G401.6 (cell line): ENCODE measurements at regions not wholly inside any gene's neighbourhood (a gene's known extent, or its start where the extent isn't known, plus 50 kb on each side); places are given as distances from the start of the nearest gene placed in this dataset.
A peak's percentile ranks its signal among the peaks of the same experiment; 100 is the strongest.
"Not testable (repeated sequence)": the region's sequence is repeated elsewhere in the genome, so short reads cannot be mapped to it uniquely, and the experiment has no call there.

Experiments
- FAIRE-seq: peaks from 2 replicates; lab custom pipeline; 2012; peaks lifted over from hg19 to GRCh38; lab: Jason Lieb, UNC

DNA sequence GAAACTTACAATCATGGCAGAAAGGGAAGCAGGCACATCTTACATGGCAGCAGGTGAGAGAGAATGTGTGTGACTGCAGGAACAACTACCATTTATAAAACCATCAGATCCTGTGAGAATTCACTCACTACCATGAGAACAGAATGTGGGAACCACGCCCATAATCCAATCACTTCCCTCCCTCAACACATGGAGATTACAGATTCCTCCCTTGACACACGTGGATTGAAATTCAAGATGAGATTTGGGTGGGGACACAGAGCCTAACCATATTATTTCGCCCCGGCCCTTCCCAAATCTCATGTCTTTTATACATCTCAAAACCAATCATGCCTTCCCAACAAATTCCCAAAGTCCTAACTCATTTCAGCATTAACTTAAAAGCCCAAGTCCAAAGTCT is 203.6 kb downstream of the C12orf75 start:
- FAIRE-seq = no peak

DNA sequence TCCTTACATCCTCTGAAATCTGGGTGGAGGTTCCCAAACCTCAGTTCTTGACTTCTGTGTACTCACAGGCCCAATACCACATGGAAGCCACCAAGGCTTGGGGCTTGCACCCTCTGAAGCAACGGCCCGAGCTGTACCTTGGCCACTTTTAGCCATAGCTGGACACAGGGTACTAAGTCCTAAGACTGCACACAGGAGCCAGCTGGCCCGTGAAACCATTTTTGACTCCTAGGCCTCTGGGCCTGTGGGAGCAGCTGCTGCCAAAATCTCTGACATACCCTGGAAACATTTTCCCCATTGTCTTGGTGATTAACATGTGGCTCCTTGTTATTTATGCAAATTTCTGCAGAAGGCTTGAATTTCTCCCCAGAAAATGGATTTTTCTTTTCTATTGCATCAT is 204.5 kb downstream of the C12orf75 start:
- FAIRE-seq = not testable (repeated sequence)

DNA sequence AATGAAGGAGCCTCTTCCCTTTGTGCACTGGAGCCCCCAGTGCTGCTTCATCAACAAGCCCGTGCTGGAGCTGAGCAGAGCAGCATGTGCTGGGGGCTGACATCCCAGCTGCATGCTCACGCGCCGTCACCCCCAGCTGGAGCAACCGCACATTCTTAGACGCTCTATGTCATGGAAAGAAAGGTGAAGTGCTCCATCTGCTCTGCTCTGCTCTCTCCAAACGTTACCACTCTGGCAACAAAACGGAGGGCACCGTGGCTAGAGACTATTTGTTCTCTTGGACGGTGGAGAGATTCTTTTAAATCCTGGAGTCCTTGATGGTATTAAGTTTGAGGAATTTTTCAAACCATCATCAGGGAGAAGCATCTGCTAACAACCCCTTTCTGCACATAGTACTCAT is 208.4 kb downstream of the C12orf75 start:
- no peak for FAIRE-seq

DNA sequence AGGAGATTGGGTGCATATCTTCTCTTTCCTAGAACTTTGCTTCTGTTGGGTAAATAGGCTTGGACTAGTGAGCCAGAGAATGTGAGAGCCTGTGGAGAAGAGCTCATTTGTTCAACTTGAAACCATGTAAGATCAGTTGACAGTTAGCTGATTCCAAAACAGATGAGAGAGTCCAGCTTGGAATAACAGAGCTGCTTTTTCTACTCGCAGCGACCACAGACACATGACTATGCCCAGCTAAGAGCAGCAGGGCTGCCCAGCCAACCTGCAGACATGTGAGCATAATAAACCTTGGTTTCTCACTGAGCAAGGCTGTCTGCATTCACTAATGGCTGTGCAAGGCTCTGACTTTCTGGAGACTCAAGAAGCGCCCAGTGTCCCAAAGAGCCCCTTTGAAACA is 209.2 kb downstream of the C12orf75 start:
- FAIRE-seq = no peak

DNA sequence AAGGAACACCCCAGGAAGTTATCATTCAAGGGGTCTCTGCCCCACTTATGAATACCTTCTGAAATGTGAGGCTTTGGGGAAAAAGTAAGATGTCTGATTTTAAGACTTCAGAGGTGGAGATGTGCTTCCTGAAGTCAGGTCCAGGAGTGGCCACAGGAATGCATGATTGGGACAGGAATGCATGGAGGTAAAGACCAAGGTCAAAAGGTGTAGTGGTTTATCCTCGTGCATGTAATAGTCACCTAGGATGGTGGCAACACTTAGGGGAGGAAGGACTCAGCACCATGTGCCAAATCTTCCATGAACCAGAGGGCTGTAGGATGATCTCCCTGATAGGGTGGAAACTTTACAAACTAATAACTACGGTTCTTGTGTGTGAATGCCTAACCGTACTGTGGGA is 217.3 kb downstream of the C12orf75 start:
- FAIRE-seq = no peak

DNA sequence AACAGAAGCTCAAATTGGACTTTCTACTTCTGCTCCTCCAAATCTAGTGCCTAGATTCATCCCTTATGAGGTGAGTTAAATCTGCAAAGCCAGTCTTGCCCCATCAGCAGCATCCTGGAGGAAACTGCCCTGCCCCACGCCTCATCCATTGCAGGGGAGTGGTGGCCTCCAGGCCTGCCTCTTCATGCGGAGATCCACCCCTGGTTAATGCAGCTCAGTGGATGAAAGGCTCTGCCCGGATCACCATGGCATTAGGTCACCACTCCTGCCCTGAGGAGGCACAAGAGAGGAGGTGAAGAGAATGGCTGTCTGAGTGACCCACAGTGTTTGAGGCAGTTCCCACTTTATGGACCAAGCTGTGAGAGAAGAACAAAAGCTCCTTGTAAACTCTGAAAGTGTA is 218.1 kb downstream of the C12orf75 start:
- FAIRE-seq = no peak

DNA sequence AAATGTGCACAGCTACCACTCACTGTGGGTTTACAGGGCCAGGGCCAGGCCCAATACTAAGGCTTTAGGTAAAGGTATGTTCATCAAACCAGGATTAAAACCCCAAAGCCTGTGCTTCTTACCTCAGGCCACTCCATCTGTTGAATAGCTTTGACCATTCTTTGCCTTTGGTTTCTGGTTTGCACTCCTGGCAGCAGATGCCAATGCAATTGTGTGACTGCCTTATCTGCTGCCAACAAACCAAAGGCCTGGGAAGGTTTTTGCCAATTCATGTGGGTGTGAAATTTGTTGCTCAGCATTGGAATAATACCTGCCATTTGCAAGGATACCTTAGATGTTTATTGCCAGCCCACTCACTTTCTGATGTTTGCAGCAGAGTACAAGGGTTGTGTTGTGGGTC is 221.6 kb downstream of the C12orf75 start:
- no peak for FAIRE-seq

DNA sequence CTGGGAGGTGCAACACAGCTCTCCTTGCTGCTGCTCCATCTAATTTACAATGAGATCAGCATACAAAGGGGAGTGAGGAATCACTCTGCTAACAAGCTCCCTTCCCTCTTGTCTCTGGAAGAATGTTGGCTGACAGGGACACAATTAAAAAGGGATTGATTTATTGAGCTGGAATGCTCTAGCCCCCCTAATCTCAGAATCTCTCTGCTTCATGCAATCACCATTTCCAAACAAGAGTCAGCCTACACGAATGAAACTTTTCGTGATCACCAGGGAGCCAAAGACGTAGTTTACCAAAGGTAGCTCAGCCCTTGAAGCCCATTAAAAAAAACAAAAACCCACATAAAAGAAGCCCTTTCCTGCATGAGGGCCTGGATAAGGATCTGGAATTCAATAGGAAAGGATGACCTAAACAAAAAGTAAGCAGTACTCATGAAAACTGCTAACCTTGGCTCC is 223.8 kb downstream of the C12orf75 start:
- peak; percentile 100 for FAIRE-seq

DNA sequence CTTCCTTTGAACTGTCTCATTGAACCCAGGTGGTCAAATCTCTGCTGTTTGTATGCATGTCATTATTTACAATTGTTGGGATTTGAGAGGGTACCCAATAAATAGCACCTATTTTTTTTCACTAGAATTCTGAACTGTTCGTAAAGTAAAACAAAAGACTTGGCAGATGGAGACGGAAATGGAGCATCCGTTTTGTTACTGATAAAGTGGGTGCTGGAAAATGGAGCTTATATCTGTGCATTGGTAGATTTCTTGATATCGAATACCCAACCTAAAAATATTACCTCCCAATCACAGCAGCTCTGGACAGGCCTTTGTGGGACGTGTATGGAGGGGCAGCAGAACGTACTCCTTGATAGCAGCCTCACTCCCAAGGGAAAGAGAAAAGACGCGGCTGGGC is 224.4 kb downstream of the C12orf75 start:
- no peak for FAIRE-seq

DNA sequence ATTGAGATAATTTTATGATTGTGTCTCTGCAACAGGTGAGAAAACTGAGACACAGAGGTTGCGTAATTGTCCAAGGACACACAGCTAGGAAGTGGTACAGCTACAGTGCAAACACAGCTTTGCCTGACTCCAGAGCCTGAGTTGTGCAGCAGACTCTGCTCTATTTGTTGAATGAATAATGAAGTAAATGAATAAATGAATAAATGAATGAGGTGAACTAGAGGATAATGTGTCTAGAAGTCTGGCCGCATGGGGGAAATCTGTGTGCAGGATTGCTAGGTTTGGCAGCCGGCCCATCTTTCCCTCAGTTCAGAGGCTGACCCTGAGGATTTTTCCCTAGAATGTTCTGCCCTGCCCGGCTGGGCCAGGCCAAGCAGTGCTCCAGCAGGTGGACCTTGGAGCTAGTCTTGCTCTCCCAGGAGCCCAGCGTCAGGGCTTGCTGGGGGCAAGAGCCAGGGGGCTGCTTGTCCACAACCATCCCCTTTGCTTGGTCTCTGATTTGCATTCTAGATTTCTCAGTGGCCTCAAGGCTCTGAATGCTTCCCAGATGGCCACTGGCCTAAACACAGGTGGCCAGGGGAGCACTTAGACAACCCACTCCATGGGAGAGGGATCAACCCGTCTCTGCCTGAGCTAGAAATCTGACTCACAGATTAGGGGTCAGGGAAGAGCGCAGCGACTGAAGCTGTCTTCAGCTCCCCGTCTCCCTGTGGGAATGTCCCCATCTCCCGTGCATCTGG is 225.2 kb downstream of the C12orf75 start:
- FAIRE-seq = peak; percentile 82

DNA sequence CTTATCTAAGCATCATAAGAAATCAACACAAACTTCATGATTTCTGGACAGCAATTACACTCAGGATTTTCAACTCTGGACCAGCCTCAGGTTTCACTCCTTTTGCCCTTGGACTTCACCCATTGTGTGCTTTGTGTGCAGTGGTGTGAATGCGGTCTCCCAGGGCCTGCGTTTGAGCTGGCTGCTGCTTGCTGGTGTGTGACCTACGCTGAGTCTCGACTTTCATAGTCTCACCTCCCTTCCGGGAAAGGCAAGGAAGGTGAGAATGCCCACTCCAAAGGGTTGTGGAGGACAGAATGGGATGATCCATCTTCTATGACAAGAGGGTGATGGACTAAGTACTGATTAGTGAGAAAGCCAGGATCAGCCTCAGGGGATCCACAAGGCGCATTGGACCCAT is 228.8 kb downstream of the C12orf75 start:
- FAIRE-seq = no peak

DNA sequence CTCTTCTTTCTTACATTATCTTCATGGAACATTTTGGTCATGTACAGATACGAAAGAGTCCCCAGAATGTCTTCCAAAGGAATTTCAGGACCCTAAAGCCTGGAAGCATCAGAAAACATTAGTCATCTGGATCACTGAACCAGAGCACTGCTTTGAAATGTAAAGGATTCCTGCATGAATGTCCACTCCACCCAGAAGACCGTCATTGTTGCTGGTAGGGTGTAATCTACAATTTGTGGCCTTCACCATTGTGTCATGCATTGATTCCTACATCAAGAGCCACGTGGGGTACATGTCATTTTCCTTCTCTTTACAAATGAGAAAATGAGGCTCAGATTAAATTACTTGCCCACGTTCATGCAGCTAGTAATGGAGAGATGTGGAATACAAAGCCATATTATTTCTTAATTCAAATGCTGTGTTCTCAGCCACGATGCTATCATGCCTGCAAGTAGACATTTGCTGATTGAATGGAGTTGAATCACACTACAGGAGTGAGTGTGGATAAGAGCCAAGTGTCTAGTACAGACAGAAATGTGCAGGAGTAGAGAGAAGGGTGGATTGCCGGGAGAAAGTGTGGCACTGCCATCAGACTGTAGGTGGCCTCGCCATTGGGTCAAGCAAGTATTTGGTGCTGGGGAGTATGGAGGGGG is 231.2 kb downstream of the C12orf75 start:
- FAIRE-seq = no peak

DNA sequence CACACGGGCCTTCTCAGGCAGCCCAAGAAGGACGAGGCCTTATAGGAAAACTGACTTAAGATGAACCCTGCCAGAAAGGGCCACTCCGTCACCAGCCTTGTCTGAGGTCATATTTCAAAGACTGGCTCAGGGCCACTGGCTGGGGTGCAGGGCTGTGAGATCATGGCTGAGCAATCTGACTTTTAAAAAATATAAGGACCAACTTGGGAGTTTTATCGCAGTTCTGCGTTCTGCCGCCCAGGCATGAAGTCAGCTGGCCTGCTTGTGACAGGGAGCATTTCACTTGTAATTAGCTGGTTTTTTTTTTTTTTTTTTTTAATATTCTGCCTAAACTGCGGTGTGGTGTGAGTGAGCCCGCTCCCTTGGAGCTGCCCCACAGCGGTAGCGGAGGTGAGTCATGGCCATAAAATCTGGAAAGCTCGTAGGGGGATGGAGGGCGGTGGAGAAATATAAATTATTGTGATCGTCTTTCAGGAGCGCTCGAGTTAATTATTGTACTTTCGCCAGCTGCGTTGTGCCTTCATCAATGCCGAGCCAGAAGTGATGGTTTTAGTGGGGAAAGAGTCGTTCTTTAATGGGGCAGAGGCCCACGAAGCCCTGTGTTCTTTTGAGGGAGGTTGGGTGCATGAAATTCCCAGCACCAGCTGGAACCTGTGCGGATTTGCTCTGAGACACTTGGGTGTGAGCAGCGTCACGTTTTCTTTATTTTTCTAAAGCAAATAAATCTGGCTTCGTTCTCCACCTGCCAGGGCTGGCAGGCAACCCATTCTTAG is 231.9 kb downstream of the C12orf75 start:
- FAIRE-seq = peak; percentile 100

DNA sequence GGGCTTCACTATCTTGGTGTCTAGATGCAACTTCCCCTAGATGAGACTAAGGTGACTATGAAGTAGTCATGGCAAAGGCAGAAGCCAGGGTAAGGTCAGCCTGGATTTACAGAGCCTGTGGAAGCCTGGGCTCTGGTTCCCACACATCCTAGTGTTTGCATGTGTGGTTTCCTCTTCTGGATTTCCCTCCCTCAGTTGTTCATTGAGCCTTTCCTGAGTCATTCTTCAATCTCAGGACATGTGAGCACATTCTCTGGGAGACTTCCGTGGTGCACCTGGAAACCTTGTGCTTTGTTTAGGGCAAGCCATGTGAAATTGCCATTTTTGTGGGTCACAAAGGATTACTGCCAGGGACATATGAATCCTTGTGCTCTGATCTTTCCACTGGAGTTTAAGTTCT is 236.6 kb downstream of the C12orf75 start:
- no peak for FAIRE-seq

DNA sequence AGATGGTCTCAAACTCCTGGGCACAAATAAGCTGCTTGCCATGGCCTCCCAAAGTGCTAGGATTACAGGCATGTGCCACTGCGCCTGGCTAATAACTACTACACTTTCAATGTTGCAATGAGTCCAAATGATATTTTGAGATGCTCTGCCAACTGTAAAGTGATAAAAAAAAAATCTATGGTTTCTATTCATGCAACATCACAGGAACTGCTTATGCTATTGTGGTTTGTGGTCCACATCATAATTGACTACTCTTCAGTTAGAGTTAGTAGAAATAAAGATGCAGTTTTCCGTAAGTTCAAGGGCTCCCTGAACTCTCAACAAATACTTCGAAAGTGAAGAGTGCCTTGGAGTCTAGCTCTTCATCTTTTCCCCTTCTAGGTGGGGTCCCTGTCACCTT is 239.4 kb downstream of the C12orf75 start:
- FAIRE-seq = no peak

DNA sequence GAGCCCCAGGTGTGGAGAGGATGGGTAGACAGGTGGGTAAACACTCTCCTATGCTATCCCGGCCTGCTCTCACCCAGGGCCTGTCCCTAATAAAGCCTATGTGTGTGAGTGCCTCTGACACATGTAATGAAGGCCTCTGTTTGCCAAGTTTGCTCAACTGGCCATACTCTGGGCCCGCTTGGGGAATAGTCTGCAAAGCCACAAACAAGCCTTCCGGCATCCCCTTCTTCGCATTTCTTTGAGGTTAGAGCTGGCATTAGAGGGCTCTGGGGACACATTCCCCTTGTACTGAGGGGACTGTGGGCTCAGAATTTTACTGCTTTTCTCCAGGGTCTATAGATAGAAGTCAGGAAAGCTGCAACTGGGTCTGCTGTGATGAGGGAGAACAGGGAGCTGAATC is 240.5 kb downstream of the C12orf75 start:
- FAIRE-seq = no peak

DNA sequence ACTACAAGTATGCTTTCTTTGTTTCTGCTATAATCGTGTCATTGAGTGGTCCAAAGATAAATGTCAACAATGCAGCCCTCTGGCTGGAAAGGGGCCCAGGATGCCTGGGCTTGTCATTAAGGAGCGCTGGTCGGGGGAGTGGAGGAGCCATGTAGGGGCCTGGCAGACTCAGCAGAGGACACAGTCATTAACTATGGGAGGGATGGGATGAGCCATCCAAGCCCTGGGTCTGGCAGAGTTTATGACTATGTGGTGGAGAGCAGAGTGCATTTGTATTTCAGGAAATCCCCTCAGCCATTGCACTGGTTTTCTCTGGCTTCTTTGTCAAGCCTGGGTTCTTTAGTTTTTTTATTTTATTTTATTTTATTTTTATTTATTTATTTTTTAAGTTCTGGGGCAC is 243.1 kb downstream of the C12orf75 start:
- no peak for FAIRE-seq

DNA sequence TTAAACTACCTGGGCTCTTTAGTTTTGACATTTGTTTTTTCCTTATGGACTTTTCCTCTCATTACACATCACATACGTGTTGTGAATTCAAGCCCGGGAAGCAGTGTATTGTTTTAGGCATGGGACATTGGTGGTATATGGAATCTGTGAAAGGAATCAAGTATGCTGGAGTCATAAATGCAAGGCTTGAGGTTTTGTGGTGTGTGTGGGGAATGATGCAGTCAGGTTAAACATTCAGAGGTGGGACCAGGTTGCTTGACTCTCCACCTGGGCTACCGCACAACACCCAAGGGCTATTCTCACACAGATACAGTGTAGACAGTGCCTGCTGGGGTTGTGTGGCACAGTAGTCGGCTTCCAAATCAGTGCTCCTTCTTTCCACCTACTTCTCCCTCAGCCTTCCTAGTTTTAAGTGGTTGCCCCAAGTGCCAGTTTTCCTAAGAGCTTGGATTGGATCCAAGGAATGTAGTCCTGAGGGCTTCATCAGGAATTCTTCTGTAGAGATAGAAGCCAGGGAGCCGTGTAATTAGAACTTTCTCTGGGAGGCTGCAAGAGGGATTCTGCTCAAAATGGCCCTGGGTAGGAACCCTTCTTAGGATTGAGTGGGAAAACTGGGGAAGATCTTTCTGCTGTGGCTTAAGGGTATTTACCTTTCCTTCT is 243.7 kb downstream of the C12orf75 start:
- no peak for FAIRE-seq

DNA sequence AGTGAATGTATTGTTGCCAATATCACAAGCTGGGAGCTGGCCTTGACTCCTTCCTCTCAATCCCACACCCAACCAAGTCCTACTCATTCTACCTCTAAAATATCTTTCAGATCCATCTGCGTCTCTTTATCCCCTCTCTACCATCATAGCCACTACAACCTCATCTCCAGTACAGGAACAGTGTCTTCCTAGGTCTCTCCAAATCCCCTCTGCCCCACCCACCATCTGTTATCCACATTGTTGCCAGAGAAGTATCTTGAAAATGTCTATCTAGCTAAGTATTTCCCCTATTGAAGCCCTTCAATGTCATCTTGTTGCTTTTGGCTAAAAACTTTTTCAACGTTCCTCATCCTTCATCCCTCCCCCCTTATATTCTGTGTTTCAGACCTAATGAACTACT is 244.7 kb downstream of the C12orf75 start:
- no peak for FAIRE-seq

DNA sequence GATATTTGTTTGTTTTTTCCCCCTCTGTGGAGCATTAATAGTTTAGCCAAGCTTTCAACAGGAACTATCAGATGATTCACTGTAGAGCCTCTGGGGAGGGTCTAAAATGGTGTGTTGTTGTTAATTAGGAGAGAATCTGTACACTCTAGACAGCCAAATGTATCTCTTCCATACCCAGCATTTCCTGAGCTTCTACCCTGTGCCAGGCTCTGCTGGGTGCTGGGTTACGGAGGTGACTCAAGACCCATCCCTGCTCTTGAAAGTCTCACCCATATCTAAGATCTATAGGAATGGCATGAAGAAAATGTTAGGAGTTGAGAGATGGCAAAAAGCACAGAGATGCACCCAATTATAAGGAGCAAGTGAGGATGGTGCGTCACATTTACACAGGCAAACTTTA is 245.8 kb downstream of the C12orf75 start:
- no peak for FAIRE-seq

DNA sequence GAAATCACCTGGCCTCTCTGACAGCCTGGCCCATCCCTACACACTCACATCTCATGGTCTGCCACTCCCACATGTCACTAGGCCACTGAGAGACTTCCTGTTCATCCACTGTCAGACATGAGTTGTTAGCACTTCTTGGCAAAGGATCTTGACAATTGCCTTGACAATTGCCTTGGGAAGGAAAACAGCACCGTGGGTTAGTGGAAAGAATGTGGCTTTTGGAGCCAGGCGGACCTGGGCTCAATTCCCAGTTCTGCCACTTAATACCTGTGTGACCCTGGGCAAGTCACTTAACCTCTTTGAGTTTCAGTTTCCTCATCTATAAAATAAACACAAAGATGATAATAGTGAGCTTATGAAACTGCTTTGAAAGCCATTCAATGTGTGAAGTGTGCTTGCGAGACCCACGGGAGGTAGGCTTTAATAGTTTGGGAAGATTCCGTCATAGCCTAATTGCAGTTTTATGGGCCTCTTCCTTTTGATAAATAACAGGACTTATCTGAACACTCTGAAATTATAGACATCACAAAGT is 250.4 kb downstream of the C12orf75 start:
- FAIRE-seq = no peak

DNA sequence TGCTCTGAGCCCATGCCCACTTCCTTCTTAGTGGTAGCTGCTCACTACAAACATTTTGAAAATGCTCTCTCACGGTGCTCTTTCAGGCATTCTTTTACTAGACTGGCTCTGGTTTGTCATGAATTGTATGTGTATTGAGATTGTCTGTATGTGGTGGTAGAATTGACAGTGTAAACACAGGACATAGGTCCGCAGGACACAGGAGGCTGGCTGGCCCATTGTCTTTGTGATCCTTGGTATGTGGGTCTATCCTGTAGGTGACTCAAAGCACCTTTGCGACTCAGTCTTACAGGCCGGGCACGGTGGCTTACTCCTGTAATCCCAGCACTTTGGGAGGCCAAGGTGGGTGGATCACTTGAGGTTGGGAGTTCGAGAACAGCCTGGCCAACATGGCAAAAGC is 250.9 kb downstream of the C12orf75 start:
- no peak for FAIRE-seq

DNA sequence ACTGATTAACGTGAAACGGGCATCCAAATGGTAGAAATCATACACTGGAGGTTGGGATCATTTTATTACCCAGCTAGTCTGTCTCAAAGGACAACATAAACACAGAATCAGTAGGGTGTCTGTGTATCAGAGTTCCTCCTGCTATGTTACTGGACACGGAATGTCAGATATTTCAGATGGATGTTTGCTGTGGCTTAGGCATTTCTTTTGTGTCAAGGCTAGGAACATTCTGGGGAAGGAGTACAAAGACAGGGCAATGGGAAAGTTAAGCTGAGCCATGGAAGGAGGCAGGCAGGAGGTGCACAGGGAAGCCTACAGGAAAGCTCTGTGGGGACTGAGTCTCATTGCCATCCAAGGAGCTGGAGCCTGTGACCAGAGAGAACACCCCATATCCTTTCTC is 254.6 kb downstream of the C12orf75 start:
- no peak for FAIRE-seq
